GM21423 (cell line): ENCODE measurements at regions not wholly inside any gene's neighbourhood (a gene's known extent, or its start where the extent isn't known, plus 50 kb on each side); places are given as distances from the start of the nearest gene placed in this dataset.
"Not testable (repeated sequence)": the region's sequence is repeated elsewhere in the genome, so short reads cannot be mapped to it uniquely, and the experiment has no call there.

ENCODE experiments used
- ATAC-seq: cut with Tn5 transposase; IDR thresholded peaks from one replicate; pipeline ENCODE4 v1.9.1; 2021; ENCODE audit warnings: mild to moderate bottlenecking, moderate library complexity; ENCODE audit not compliant: unreplicated experiment

GRCh38 chr15:94970096-94970495 is 738.7 kb downstream of the MCTP2 start:
- no peak for ATAC-seq

GRCh38 chr15:94970802-94971201 is 739.4 kb downstream of the MCTP2 start:
- ATAC-seq: no peak

GRCh38 chr15:94972314-94972713 is 741.0 kb downstream of the MCTP2 start:
- ATAC-seq: no peak

GRCh38 chr15:94987085-94987484 is 755.7 kb downstream of the MCTP2 start:
- ATAC-seq: no peak

GRCh38 chr15:94991718-94992117 is 760.4 kb downstream of the MCTP2 start:
- ATAC-seq: no peak

GRCh38 chr15:95009635-95010034 is 778.3 kb downstream of the MCTP2 start:
- no peak for ATAC-seq

GRCh38 chr15:95013381-95013780 is 782.0 kb downstream of the MCTP2 start:
- ATAC-seq: no peak

GRCh38 chr15:95016511-95017229 is 785.3 kb downstream of the MCTP2 start:
- ATAC-seq: no peak

- ATAC-seq: no peak
Observed at GRCh38 chr15:95017666-95018328, 786.4 kb downstream of the MCTP2 start.

GRCh38 chr15:95018888-95019545 is 787.7 kb downstream of the MCTP2 start:
- no peak for ATAC-seq

GRCh38 chr15:95019907-95020306 is 788.5 kb downstream of the MCTP2 start:
- no peak for ATAC-seq

- no peak for ATAC-seq
Observed at GRCh38 chr15:95021816-95022215, 790.5 kb downstream of the MCTP2 start.

GRCh38 chr15:95024351-95024750 is 793.0 kb downstream of the MCTP2 start:
- ATAC-seq: no peak

GRCh38 chr15:95025924-95026728 is 794.8 kb downstream of the MCTP2 start:
- ATAC-seq: no peak

GRCh38 chr15:95027981-95028380 is 796.6 kb downstream of the MCTP2 start:
- ATAC-seq: no peak

- ATAC-seq: no peak
Observed at GRCh38 chr15:95032156-95032555, 800.8 kb downstream of the MCTP2 start.

GRCh38 chr15:95035106-95035505 is 803.7 kb downstream of the MCTP2 start:
- ATAC-seq: no peak

GRCh38 chr15:95041297-95041696 is 809.9 kb downstream of the MCTP2 start:
- ATAC-seq: no peak

- ATAC-seq: not testable (repeated sequence)
Observed at GRCh38 chr15:95043236-95043932, 812.0 kb downstream of the MCTP2 start.

- ATAC-seq: no peak
Observed at GRCh38 chr15:95043933-95044313, 812.6 kb downstream of the MCTP2 start.
